Loucy (cell line): ENCODE measurements at regions not wholly inside any gene's neighbourhood (a gene's known extent, or its start where the extent isn't known, plus 50 kb on each side); places are given as distances from the start of the nearest gene placed in this dataset.

ENCODE experiments used
- H2AFZ ChIP-seq: fragments of 200-600 bp; sonication (generic); 2 replicates; pipeline ENCODE4 v1.6.0; 2016; ENCODE audit warnings: antibody characterized with exemption, mild to moderate bottlenecking, low read length, moderate library complexity
- H3F3A ChIP-seq: fragments of 200-600 bp; 2 replicates; pipeline ENCODE4 v1.6.0; 2016; ENCODE audit warnings: antibody characterized with exemption, low read depth, mild to moderate bottlenecking
- H3K27me3 ChIP-seq: fragments of 200-600 bp; sonication (generic); 2 replicates; pipeline ENCODE4 v1.6.1; 2014; ENCODE audit warnings: low read length, mild to moderate bottlenecking; ENCODE audit not compliant: insufficient read depth, poor library complexity, severe bottlenecking
- H3K36me3 ChIP-seq: fragments of 200-600 bp; sonication (generic); 2 replicates; pipeline ENCODE4 v1.6.1; 2016; ENCODE audit warnings: low read length; ENCODE audit not compliant: insufficient read depth
- H3K4me1 ChIP-seq: fragments of 200-600 bp; sonication (generic); 2 replicates; pipeline ENCODE4 v1.5.1; 2014; ENCODE audit warnings: low read length, mild to moderate bottlenecking; ENCODE audit not compliant: insufficient read depth, poor library complexity, severe bottlenecking
- H3K4me2 ChIP-seq: fragments of 200-600 bp; sonication (generic); 2 replicates; pipeline ENCODE4 v1.6.0; 2014; ENCODE audit warnings: antibody characterized with exemption, low read length, low read depth, mild to moderate bottlenecking; ENCODE audit not compliant: poor library complexity, severe bottlenecking
- H3K4me3 ChIP-seq: fragments of 200-600 bp; sonication (generic); 2 replicates; pipeline ENCODE4 v1.5.1; 2014; ENCODE audit warnings: low read length, mild to moderate bottlenecking, mixed read lengths; ENCODE audit not compliant: poor library complexity, severe bottlenecking
- H3K79me2 ChIP-seq: fragments of 200-600 bp; sonication (generic); 2 replicates; pipeline ENCODE4 v1.6.1; 2014; ENCODE audit warnings: low read length; ENCODE audit not compliant: insufficient read depth
- H3K9ac ChIP-seq: fragments of 200-600 bp; sonication (generic); 2 replicates; pipeline ENCODE4 v1.6.0; 2014; ENCODE audit warnings: mild to moderate bottlenecking, low read depth, low read length, moderate library complexity; ENCODE audit not compliant: poor library complexity, severe bottlenecking
- H3K9me2 ChIP-seq: fragments of 200-600 bp; sonication (generic); replicated peaks from 2 replicates; pipeline ENCODE4 v1.6.1; 2016; ENCODE audit warnings: low read depth, low read length, mixed read lengths
- H3K9me3 ChIP-seq: fragments of 200-600 bp; sonication (generic); 2 replicates; pipeline ENCODE4 v1.6.1; 2014; ENCODE audit warnings: mild to moderate bottlenecking, antibody characterized with exemption, low read length, low read depth; ENCODE audit not compliant: insufficient read depth
- H4K20me1 ChIP-seq: fragments of 200-600 bp; sonication (generic); 2 replicates; pipeline ENCODE4 v1.6.0; 2014; ENCODE audit warnings: antibody characterized with exemption, low read length, mild to moderate bottlenecking; ENCODE audit not compliant: insufficient read depth, poor library complexity, severe bottlenecking
- EZH2phosphoT487 ChIP-seq: fragments of 200-600 bp; IDR thresholded peaks from 2 replicates; pipeline ENCODE4 v1.6.1; 2018; ENCODE audit warnings: antibody characterized with exemption, mild to moderate bottlenecking, moderate library complexity, borderline replicate concordance
- TF ChIP-seq, protein P1 (sequence below): fragments of 200-600 bp; sonication (generic); conservative IDR thresholded peaks from 2 replicates; pipeline ENCODE4 v1.5.1; 2014; ENCODE audit warnings: mild to moderate bottlenecking, antibody characterized with exemption, low read length

DNA sequence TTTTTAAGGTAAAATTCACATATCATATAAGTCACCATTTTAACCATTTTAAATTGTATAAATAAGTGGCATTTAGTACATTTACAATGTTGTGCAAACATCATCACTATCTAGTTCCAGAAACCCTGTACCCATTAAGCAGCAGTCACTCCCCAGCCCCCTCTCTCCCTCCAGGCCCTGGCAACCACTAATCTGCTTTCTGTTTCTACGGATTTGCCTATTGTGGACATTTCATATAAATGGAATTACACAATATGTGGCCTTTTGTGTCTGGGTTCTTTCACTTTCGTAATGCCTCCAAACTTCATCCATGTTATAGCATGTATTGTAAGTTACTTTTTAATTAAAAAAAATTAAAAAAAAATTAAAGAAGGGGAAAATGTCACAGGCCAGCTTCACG is 58.0 kb upstream of the RAB3GAP2 start:
- Histone ChIP-seq H3K4me1 (peaks cover 25% of the 10 kb centered on the region), H3K79me2 (no peaks in the 10 kb centered on the region), H3K4me2 (no peak overlapping the region), H3K9ac (no peak overlapping the region), H3K36me3 (no peaks in the 10 kb centered on the region), H3K9me2 (no peaks in the 10 kb centered on the region), H4K20me1 (no peaks in the 10 kb centered on the region), H3K4me3 (no peak overlapping the region), H2AFZ (no peak overlapping the region), H3K27me3 (no peaks in the 10 kb centered on the region), H3K9me3 (no peaks in the 10 kb centered on the region), H3F3A (no peaks in the 10 kb centered on the region)
- TF ChIP-seq EZH2phosphoT487, result no peak
- TF ChIP-seq, protein P1, sequence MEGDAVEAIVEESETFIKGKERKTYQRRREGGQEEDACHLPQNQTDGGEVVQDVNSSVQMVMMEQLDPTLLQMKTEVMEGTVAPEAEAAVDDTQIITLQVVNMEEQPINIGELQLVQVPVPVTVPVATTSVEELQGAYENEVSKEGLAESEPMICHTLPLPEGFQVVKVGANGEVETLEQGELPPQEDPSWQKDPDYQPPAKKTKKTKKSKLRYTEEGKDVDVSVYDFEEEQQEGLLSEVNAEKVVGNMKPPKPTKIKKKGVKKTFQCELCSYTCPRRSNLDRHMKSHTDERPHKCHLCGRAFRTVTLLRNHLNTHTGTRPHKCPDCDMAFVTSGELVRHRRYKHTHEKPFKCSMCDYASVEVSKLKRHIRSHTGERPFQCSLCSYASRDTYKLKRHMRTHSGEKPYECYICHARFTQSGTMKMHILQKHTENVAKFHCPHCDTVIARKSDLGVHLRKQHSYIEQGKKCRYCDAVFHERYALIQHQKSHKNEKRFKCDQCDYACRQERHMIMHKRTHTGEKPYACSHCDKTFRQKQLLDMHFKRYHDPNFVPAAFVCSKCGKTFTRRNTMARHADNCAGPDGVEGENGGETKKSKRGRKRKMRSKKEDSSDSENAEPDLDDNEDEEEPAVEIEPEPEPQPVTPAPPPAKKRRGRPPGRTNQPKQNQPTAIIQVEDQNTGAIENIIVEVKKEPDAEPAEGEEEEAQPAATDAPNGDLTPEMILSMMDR, result no peak

DNA sequence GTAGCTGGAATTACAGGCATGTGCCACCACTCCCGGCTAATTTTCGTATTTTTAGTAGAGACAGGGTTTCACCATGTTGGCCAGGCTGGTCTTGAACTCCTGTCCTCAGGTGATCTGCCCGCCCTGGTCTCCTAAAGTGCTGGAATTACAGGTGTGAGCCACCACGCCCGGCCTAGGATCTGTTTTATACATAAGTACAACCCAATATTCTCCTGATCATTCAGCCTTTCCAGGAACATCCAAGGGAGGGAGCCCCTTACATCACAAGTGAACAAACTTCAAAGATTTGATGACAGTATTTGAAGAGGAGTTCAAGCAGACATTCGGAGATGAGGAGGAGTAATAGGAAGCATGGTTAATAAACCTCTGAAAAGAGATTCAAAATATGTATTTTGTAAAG is 54.9 kb upstream of the RAB3GAP2 start:
- Histone ChIP-seq H3K4me1 (peaks cover 30% of the 10 kb centered on the region), H4K20me1 (no peaks in the 10 kb centered on the region), H3K79me2 (no peaks in the 10 kb centered on the region), H3K9ac (no peak overlapping the region), H2AFZ (no peak overlapping the region), H3K27me3 (no peaks in the 10 kb centered on the region), H3K4me2 (no peak overlapping the region), H3K9me2 (no peaks in the 10 kb centered on the region), H3K4me3 (no peak overlapping the region), H3K36me3 (no peaks in the 10 kb centered on the region), H3K9me3 (no peaks in the 10 kb centered on the region), H3F3A (peaks cover 5% of the 10 kb centered on the region)
- TF ChIP-seq, protein P1, result no peak
- no peak for TF ChIP-seq EZH2phosphoT487

DNA sequence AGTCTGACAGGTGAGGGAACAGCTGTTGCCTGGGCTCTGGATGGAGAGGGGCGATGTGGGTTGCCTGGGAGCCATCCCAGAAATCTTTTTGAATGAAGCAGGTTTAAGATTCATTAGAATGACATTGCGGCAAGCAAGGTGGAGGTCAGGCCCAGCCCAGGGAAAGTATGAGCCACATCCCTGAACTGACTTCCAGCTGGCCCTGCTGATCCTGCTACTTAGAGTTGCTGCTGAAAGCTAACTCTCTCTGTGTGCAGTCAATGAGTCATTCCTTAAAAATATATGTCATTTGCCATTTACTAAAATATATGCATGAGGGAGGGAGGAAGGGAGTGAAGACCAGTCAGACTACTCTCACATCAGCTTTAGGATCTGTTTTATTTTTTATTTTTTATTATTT is 54.3 kb upstream of the RAB3GAP2 start:
- peaks cover 30% of the 10 kb centered on the region for H3K4me1 ChIP-seq
- no peak for TF ChIP-seq EZH2phosphoT487
- TF ChIP-seq, protein P1, result no peak
- no peak overlapping the region for H3K9ac ChIP-seq
- no peaks in the 10 kb centered on the region for H3K9me3 ChIP-seq
- no peaks in the 10 kb centered on the region for H3K36me3 ChIP-seq
- H3K4me2 ChIP-seq, result no peak overlapping the region
- no peaks in the 10 kb centered on the region for H3K9me2 ChIP-seq
- no peaks in the 10 kb centered on the region for H3K79me2 ChIP-seq
- no peaks in the 10 kb centered on the region for H4K20me1 ChIP-seq
- no peak overlapping the region for H2AFZ ChIP-seq
- peaks cover 5% of the 10 kb centered on the region for H3F3A ChIP-seq
- H3K4me3 ChIP-seq, result no peak overlapping the region
- H3K27me3 ChIP-seq, result no peaks in the 10 kb centered on the region
